HL-60 (cell line): ENCODE measurements at regions not wholly inside any gene's neighbourhood (a gene's known extent, or its start where the extent isn't known, plus 50 kb on each side); places are given as distances from the start of the nearest gene placed in this dataset.

Experiments used
- DNase-seq, 2 experiments: peaks; one replicate each; pipeline ENCODE4 v3.0.0-alpha.2; 2010 to 2020; ENCODE audit warnings: low read depth in 1 of 2, low spot score in 1 of 2
- H3K27ac ChIP-seq: fragments of 250-450 bp; sonication (Bioruptor Pico); replicated peaks from 2 replicates; pipeline ENCODE4 v1.5.1; 2020; ENCODE audit warnings: mild to moderate bottlenecking, moderate library complexity
- H3K27me3 ChIP-seq: fragments of 250-450 bp; sonication (Bioruptor Pico); 2 replicates; pipeline ENCODE4 v1.5.1; 2021; ENCODE audit warnings: mild to moderate bottlenecking, moderate library complexity; ENCODE audit not compliant: insufficient read depth, poor library complexity, severe bottlenecking
- H3K4me3 ChIP-seq: replicated peaks from 2 replicates; pipeline ENCODE4 v1.5.1; 2011; ENCODE audit warnings: mild to moderate bottlenecking, control low read depth, low read length; ENCODE audit not compliant: insufficient read depth
- GABPA ChIP-seq: IDR thresholded peaks from 2 replicates; pipeline ENCODE4 v1.6.1; 2012; ENCODE audit warnings: low read depth
- POLR2AphosphoS5 ChIP-seq: IDR thresholded peaks from 2 replicates; pipeline ENCODE4 v1.6.1; 2012; ENCODE audit warnings: low read depth
- SPI1 ChIP-seq: IDR thresholded peaks from 2 replicates; pipeline ENCODE4 v1.6.1; 2012; ENCODE audit warnings: low read depth, mild to moderate bottlenecking, borderline replicate concordance
- TF ChIP-seq, protein P1 (sequence below): IDR thresholded peaks from one replicate; pipeline ENCODE4 v1.5.1; 2011; ENCODE audit warnings: low read length, control low read depth, inconsistent platforms; ENCODE audit not compliant: insufficient read depth
- TF ChIP-seq, protein P2 (sequence below): IDR thresholded peaks from 2 replicates; pipeline ENCODE4 v1.6.1; 2012; ENCODE audit warnings: low read depth; ENCODE audit not compliant: insufficient replicate concordance

DNA sequence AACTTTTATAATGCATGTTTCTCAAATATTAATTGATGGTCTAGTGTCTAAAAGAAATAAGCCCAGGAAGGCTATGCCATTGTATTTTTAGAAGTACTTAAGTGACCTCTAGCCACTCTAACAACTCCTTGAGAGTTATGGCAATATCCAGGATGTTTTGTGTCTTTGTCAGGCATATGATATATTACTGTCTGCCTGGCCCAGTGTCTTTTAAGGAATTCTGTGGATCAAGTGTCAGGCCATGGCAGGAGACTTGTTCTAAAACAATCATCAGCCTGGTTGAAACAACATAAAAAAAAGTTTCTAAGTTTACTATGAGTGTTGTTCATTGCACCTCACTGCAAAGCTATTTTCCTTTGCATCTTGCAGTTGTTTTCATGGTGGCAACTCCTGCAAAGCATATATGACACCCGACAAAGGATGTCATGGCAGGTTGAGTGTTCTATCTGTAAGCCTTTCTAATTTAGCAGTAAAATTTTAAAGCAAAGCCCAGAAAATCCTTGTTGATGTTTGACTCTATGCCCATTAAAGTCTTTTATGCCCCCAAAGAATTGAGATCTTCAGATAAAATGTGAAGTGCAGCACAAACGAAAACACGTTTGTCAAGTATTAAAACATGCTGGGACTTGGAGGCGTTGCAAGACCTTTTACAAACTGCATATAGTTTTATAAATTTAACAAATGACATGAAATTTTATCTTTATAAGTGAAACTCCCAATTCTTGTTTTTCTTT lies 89.5 kb upstream of the SLC38A2 start:
- TF ChIP-seq SPI1 (no peak), POLR2AphosphoS5 (no peak), GABPA (no peak)
- TF ChIP-seq, protein P1, sequence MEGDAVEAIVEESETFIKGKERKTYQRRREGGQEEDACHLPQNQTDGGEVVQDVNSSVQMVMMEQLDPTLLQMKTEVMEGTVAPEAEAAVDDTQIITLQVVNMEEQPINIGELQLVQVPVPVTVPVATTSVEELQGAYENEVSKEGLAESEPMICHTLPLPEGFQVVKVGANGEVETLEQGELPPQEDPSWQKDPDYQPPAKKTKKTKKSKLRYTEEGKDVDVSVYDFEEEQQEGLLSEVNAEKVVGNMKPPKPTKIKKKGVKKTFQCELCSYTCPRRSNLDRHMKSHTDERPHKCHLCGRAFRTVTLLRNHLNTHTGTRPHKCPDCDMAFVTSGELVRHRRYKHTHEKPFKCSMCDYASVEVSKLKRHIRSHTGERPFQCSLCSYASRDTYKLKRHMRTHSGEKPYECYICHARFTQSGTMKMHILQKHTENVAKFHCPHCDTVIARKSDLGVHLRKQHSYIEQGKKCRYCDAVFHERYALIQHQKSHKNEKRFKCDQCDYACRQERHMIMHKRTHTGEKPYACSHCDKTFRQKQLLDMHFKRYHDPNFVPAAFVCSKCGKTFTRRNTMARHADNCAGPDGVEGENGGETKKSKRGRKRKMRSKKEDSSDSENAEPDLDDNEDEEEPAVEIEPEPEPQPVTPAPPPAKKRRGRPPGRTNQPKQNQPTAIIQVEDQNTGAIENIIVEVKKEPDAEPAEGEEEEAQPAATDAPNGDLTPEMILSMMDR: no peak
- TF ChIP-seq, protein P2, sequence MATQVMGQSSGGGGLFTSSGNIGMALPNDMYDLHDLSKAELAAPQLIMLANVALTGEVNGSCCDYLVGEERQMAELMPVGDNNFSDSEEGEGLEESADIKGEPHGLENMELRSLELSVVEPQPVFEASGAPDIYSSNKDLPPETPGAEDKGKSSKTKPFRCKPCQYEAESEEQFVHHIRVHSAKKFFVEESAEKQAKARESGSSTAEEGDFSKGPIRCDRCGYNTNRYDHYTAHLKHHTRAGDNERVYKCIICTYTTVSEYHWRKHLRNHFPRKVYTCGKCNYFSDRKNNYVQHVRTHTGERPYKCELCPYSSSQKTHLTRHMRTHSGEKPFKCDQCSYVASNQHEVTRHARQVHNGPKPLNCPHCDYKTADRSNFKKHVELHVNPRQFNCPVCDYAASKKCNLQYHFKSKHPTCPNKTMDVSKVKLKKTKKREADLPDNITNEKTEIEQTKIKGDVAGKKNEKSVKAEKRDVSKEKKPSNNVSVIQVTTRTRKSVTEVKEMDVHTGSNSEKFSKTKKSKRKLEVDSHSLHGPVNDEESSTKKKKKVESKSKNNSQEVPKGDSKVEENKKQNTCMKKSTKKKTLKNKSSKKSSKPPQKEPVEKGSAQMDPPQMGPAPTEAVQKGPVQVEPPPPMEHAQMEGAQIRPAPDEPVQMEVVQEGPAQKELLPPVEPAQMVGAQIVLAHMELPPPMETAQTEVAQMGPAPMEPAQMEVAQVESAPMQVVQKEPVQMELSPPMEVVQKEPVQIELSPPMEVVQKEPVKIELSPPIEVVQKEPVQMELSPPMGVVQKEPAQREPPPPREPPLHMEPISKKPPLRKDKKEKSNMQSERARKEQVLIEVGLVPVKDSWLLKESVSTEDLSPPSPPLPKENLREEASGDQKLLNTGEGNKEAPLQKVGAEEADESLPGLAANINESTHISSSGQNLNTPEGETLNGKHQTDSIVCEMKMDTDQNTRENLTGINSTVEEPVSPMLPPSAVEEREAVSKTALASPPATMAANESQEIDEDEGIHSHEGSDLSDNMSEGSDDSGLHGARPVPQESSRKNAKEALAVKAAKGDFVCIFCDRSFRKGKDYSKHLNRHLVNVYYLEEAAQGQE: no peak
- Histone ChIP-seq H3K4me3 (no peak overlapping the region), H3K27ac (no peak overlapping the region), H3K27me3 (no peaks in the 10 kb centered on the region)
- no peak for DNase-seq

DNA sequence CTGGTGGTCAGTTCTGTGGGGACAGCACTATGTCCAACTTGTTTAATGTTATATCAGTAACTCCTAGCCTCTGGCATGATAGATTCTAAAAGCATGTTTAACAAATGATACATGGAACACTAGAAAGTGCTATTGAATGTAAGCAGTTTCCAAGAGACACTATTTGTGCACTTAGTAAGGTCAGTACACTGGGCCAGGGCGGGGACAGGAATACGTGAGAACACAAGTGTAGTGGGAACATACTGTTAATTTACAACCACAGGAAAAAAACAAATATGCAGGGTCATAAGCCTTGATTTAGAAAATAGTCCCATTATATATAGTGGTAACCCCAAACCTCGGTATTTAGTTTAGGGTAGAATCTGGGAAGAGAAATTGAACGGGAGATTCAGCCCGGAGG lies 88.9 kb upstream of the SLC38A2 start:
- Histone ChIP-seq H3K27ac (no peak overlapping the region), H3K4me3 (no peak overlapping the region), H3K27me3 (no peaks in the 10 kb centered on the region)
- no peak for TF ChIP-seq GABPA
- no peak for TF ChIP-seq POLR2AphosphoS5
- TF ChIP-seq, protein P2: no peak
- TF ChIP-seq SPI1: no peak
- TF ChIP-seq, protein P1: no peak
- no peak for DNase-seq

DNA sequence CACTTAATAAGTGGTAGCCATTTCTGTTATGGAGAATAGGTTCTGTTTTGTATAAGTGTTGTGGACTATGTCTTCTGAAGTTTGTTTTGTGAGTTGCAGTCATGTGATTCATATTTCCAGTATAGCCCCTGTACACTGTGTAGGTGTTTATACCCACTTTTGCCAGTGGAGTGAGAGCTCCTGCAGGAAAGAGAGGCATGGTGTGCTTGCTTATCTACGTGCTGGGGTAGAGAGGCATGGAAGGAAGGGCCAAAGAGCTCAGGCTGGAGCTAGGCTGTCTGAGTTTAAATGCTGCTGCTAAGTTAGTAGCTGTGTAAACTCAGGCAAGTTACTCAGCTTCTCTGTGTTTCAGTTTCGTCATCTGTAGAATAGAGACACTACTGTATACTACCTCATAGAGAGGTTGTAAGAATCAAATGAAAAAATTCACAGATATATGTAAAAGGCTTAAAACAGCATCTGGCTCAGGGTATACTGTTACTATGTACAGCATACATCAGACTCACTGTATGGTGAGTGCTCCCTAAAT lies 88.2 kb upstream of the SLC38A2 start:
- Histone ChIP-seq H3K4me3 (no peak overlapping the region), H3K27me3 (no peaks in the 10 kb centered on the region), H3K27ac (peak overlapping the region; percentile 52)
- TF ChIP-seq SPI1: no peak
- TF ChIP-seq, protein P2: no peak
- no peak for TF ChIP-seq POLR2AphosphoS5
- TF ChIP-seq, protein P1: no peak
- no peak for TF ChIP-seq GABPA
- DNase-seq: no peak
